Colonic mucosa (tissue), 4 donors: ENCODE measurements at regions not wholly inside any gene's neighbourhood (a gene's known extent, or its start where the extent isn't known, plus 50 kb on each side); places are given as distances from the start of the nearest gene placed in this dataset.

Experiments used
- DNase-seq: peaks from one replicate; pipeline ENCODE4 v3.0.0-alpha.2; 2020
- H3K27ac ChIP-seq: fragments of 200-600 bp; one replicate; pipeline ENCODE4 v1.8.0; 2021
- H3K27me3 ChIP-seq: fragments of 200-600 bp; one replicate; pipeline ENCODE4 v1.8.0; 2021
- H3K36me3 ChIP-seq: fragments of 200-600 bp; one replicate; pipeline ENCODE4 v1.8.0; 2021
- H3K4me1 ChIP-seq: fragments of 200-600 bp; one replicate; pipeline ENCODE4 v1.8.0; 2021; ENCODE audit warnings: mild to moderate bottlenecking
- H3K4me3 ChIP-seq: fragments of 200-600 bp; one replicate; pipeline ENCODE4 v1.8.0; 2021
- H3K9ac ChIP-seq, 2 donors: one replicate each; pipeline ENCODE4 v1.7.0; 2013; ENCODE audit warnings: control low read depth in 2 of 2, low read depth in 2 of 2, low read length in 2 of 2
- H3K9me3 ChIP-seq: fragments of 200-600 bp; one replicate; pipeline ENCODE4 v1.8.0; 2021
- intact Hi-C: fragments of 100-400 bp; cut with DNase I; formaldehyde crosslinking; loops from one replicate; pipeline ENCODE4 v1.14.1; 2022
- TF ChIP-seq, protein P1 (sequence below): fragments of 200-600 bp; IDR thresholded peaks from one replicate; pipeline ENCODE4 v1.8.0; 2022; ENCODE audit warnings: antibody characterized with exemption, mild to moderate bottlenecking
- donor health status: healthy.
- donor health status: DM: no; HTN: no; CAD: no.
- donor health status: DM: no; HTN: no; CAD: no.

GRCh38 chr4:59838236-59838635, 1361.9 kb upstream of the ADGRL3 start:
- H3K9ac ChIP-seq, result no peak overlapping the region
- H3K4me3 ChIP-seq, result no peak overlapping the region
- TF ChIP-seq, protein P1, sequence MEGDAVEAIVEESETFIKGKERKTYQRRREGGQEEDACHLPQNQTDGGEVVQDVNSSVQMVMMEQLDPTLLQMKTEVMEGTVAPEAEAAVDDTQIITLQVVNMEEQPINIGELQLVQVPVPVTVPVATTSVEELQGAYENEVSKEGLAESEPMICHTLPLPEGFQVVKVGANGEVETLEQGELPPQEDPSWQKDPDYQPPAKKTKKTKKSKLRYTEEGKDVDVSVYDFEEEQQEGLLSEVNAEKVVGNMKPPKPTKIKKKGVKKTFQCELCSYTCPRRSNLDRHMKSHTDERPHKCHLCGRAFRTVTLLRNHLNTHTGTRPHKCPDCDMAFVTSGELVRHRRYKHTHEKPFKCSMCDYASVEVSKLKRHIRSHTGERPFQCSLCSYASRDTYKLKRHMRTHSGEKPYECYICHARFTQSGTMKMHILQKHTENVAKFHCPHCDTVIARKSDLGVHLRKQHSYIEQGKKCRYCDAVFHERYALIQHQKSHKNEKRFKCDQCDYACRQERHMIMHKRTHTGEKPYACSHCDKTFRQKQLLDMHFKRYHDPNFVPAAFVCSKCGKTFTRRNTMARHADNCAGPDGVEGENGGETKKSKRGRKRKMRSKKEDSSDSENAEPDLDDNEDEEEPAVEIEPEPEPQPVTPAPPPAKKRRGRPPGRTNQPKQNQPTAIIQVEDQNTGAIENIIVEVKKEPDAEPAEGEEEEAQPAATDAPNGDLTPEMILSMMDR, result no peak
- no peaks in the 10 kb centered on the region for H3K27me3 ChIP-seq
- no peaks in the 10 kb centered on the region for H3K9me3 ChIP-seq
- H3K27ac ChIP-seq, result no peak overlapping the region
- no peaks in the 10 kb centered on the region for H3K36me3 ChIP-seq
- no peaks in the 10 kb centered on the region for H3K4me1 ChIP-seq
- no peak for DNase-seq
- intact Hi-C loops, result no loop called here

DNA sequence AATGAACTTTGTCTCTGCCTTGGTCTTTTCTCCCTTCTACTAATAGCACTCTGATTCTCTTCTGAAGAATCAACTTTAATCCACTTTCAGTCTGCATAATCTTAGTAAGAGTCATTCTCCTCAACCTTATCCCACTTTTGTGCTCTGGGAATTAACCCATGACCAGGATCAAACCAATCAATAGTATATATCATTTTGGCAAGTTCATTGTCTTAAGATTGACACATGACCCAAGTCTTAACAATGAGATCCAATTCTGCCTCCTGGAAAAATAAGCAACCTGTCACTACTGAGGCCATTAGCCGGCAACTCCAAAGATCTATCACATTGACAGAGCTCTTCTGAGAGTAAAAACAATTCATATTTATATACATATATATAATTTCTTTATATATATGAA, 1358.4 kb upstream of the ADGRL3 start:
- TF ChIP-seq, protein P1, result no peak
- H3K36me3 ChIP-seq, result no peaks in the 10 kb centered on the region
- no peak overlapping the region for H3K4me3 ChIP-seq
- H3K9ac ChIP-seq, result no peak overlapping the region
- H3K4me1 ChIP-seq, result no peaks in the 10 kb centered on the region
- H3K27me3 ChIP-seq, result no peaks in the 10 kb centered on the region
- intact Hi-C loops, result no loop called here
- no peak for DNase-seq
- H3K27ac ChIP-seq, result no peak overlapping the region
- no peaks in the 10 kb centered on the region for H3K9me3 ChIP-seq

DNA sequence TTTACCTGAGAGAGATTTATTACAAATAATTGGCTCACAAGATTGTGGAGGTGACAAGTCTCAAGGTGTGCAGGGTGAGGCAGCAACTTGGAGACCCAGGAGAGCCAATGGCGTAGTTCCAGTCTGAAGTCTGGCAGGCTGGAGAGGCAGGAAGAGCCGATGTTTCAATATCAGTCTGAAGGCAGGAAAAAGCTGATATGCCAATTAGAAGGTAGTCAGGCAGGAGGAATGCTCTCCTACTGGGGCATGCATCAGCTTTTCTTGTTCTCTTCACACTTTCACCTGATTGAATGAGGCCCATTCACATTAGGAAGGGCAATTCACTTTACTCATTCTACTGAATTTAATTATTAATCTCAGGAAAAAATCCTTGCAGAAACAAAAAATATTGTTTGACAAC, 1351.7 kb upstream of the ADGRL3 start:
- Histone ChIP-seq H3K27me3 (no peaks in the 10 kb centered on the region), H3K36me3 (no peaks in the 10 kb centered on the region), H3K9me3 (no peaks in the 10 kb centered on the region), H3K9ac (no peak overlapping the region), H3K4me3 (no peak overlapping the region), H3K4me1 (no peaks in the 10 kb centered on the region), H3K27ac (no peak overlapping the region)
- intact Hi-C loops, result no loop called here
- no peak for DNase-seq
- TF ChIP-seq, protein P1, result no peak

DNA sequence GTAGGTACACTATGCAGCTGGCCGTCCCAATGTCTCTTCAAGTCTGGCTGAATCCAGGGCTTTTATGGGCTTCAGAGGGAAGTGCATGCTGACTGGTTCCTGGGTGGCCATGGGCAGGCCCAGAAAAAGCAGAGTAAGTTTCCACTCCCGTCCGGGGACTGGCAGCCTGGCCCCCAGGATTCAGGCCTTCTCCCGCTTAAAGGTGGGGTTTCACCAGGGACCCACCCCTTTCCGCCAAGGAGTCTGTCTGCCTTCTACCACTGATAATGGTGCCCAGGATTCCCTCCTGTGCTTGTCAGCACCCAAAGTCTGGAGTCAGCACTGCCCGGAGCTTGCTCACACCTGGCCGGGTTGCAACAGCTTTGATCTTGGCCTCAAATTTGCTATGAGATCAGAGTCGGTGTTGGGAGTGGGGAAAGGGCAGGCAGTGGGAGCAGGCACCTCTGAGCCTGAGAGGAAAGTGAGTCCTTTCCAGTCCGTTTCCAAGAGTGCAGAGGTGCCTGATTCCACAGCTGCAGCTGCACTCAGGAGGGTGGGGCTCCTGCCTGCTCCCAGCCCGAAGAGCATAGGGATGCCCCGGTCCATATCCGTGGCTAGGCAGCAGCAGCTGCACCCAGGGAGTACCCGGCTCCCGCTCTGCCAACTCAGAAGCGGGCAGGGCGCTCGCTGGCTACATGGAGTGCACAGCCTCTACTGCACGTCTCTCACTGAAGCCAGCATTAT, 1344.3 kb upstream of the ADGRL3 start:
- intact Hi-C loops, result no loop called here
- DNase-seq, result no peak

GRCh38 chr4:59869056-59869455, 1331.1 kb upstream of the ADGRL3 start:
- H3K27me3 ChIP-seq, result no peaks in the 10 kb centered on the region
- H3K36me3 ChIP-seq, result no peaks in the 10 kb centered on the region
- no peak overlapping the region for H3K9ac ChIP-seq
- intact Hi-C loops, result no loop called here
- DNase-seq, result no peak
- H3K4me3 ChIP-seq, result no peak overlapping the region
- no peak overlapping the region for H3K27ac ChIP-seq
- TF ChIP-seq, protein P1, result no peak
- no peaks in the 10 kb centered on the region for H3K4me1 ChIP-seq
- peaks cover 6% of the 10 kb centered on the region for H3K9me3 ChIP-seq

More for the DNA sequence above, 1344.3 kb upstream of the ADGRL3 start:
- Histone ChIP-seq H3K9ac (no peak overlapping the region), H3K36me3 (no peaks in the 10 kb centered on the region), H3K27me3 (no peaks in the 10 kb centered on the region), H3K9me3 (no peaks in the 10 kb centered on the region), H3K27ac (no peak overlapping the region), H3K4me1 (no peaks in the 10 kb centered on the region), H3K4me3 (no peak overlapping the region)
- TF ChIP-seq, protein P1, result no peak
